CD1c-positive myeloid dendritic cell (primary cell): ENCODE measurements at regions not wholly inside any gene's neighbourhood (a gene's known extent, or its start where the extent isn't known, plus 50 kb on each side); places are given as distances from the start of the nearest gene placed in this dataset.

Experiments
- DNase-seq: peaks from one replicate; pipeline ENCODE4 v3.0.0-alpha.2; 2016; ENCODE audit errors: extremely low spot score

GRCh38 chr4:54359919-54360650 is 131.0 kb downstream of the PDGFRA start:
- no peak for DNase-seq

- no peak for DNase-seq
Measured at GRCh38 chr4:54363037-54363436, 133.9 kb downstream of the PDGFRA start.

- DNase-seq = no peak
Measured at GRCh38 chr4:54365691-54366090, 136.6 kb downstream of the PDGFRA start.

GRCh38 chr4:54367059-54367458 is 138.0 kb downstream of the PDGFRA start:
- DNase-seq = no peak

GRCh38 chr4:54368281-54369265 is 139.5 kb downstream of the PDGFRA start:
- no peak for DNase-seq

DNA sequence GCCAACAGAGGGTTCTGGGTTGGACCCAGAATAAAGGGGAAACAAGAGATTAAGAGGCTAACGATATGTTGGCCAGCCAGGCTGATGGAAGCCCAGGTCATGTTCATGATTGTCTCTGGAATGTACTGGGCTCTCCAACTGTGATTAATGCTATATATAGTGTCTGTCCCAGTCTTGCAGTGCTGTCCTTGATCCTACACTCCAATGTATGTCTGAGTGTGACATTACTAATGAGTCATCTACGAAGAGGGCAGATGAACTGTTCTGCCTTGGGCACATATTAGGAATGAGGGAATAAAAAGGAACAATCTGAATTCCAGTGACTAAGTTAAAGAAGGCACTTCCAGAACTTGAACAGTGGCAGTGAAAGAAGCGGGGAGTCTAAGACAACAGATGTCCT is 142.1 kb downstream of the PDGFRA start:
- DNase-seq = no peak

DNA sequence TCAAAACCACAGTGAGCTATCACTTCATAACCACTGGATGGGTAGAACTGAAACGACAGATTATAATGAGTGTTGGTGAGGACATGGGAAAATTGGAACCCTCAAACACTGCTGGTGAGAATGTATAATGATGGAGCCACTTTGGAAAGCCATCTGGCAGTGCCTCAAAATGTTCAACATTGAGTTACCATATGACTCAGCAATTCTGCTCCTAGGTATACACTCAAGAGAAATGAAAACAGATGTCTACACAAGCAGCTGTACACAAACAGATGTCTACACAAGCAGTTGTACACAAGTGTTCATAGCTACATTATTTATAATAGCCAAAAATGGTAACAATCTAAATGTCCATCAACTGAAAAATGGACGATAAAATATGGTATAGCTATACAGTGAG is 143.9 kb downstream of the PDGFRA start:
- DNase-seq = no peak

GRCh38 chr4:54373718-54374210 is 144.7 kb downstream of the PDGFRA start:
- no peak for DNase-seq

DNA sequence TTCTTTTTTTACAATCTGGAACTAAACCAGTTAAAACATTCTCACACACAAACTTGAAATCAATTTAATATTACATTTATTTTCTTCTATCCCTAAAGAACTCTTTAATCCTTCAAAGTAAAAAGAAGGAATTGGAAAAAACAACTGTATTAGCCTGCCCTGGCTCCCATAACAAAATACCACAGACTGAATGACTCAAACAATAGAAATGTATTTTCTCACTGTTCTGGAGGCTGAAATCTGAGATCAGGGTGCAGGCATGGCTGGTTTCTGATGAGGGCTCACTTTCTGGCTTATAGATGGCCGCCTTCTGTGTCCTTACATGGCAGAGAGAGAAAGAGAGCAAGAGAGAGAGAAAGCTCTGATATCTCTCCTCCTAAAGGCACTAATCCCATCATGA is 149.4 kb downstream of the PDGFRA start:
- no peak for DNase-seq

DNA sequence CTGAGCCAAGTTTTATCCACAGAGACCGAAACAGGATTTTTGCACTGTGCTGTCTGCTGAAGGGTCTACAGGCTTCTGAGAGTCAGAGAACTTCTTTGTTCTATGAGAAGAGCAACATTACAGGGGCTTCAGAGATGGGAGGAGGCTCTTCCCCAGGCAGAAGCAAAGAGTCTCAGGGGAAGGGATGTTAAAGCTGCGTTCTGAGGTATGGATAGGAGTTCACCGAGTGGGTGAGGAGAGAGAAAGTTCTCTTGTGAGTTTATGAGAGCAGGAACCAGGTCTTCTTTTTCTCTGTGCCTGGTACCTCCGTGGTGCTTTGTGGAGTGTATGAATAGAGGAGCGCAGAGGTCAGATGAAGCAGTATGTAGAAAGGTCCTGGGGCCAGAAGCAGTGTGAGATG is 155.1 kb downstream of the PDGFRA start:
- no peak for DNase-seq

DNA sequence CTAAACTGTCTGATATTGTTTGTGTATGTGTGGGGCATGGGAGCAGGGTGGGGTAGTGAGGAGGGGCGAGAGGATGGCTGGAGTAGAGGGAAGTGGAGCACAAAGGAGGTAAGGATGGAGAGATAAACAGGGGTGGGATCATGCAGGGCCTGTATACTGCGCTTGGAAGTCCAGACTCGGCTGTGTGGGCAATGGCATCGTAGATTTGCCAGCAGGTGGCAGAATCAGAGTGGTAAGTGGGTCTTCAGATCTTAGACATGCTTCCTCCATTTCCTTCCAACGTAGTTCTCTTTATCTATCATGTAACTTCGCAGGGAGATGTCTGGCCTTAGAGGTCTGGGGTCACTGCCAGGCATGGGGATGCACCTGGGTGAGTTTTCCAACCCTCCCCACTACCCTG is 155.5 kb downstream of the PDGFRA start:
- DNase-seq = peak; percentile 17

DNA sequence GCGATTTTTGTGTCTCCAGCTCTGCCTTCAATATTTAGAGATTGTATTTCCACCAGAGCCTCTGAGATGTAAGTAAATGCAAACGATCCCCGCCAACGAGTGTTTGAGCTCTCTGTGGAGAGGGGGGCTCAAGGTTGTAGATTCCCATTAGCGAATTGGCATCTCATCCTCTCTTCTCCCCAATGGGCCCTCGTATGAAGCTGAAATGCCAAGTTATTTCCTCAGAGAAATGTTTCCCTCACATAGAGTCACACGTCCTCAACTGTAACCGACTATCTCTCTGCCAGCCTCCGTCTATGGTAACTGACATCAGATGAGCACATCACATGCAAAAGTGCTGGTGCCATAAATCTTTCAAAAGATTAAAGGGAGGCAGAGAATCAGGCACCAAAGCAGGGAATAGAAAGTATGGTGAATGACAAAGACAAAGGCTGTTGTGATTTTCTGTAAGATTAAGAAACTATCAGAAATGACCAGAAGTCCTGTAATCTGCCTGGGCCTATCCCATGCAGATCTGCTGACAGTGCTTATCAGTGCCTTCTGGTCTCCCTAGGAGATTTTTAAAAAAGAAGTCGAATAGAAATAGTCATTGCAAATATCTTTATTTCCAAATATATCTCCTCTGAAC is 157.1 kb downstream of the PDGFRA start:
- DNase-seq = no peak

DNA sequence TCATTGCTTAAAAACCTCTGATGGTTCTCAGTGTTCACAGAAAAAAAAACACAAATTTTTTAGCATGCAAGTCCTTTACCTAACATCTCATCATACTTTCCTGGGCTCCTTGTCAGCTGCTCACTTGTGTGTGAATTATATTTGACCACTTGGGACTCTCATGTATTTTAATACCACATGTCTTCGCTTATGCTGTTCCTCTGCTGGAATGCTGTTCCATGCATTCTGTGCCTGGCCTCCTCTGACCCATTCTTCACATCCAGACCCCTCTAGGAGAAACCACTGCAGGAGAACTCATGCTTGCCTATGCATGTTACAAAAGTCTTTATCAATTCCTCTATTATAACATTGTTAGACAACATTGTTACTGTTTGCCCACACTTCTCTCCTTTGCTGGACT is 157.6 kb downstream of the PDGFRA start:
- DNase-seq = no peak

DNA sequence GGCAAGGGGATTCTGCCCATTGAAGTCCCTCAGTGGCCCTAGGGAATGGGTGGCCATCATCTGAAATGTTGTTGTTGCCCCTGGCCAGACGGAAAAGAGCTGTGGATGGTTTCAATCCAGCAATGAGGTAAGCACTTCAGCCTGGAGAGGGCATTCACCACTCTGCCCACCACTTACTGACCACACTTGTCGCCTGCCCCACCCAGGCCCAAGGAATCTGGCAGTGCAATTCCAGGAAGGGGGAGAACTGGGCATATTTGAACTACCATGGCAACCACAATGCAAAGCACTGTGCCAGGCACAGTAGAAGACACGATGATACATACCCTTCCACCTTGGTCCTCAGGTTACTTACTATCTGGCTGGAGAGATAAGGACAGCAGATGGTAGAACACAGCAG is 161.6 kb downstream of the PDGFRA start:
- DNase-seq = no peak

DNA sequence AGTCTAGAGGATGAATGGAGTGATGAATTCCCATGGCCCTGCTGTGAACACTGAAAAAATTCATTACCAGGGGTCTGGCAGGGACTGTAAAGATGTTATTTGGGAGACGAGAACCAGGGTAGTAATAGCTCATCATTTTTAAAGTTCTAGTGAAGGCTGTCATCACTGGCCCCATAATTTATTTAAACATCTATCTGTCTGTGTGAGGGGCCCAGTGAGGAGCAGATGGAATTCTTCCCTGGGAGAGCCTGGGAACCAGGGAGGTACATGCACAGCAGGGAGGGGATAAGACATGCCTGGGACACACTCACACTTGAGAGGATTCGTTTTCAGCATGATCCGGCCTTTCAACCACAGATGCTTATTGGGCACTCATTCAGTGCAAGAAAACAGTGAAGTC is 162.0 kb downstream of the PDGFRA start:
- no peak for DNase-seq

- no peak for DNase-seq
Measured at GRCh38 chr4:54392479-54392878, 163.4 kb downstream of the PDGFRA start.

- DNase-seq = no peak
Measured at GRCh38 chr4:54393243-54393642, 164.2 kb downstream of the PDGFRA start.

- DNase-seq = no peak
Measured at GRCh38 chr4:54395013-54395527, 166.0 kb downstream of the PDGFRA start.

- no peak for DNase-seq
Measured at GRCh38 chr4:54400188-54400587, 171.1 kb downstream of the PDGFRA start.

GRCh38 chr4:54400802-54401201 is 171.7 kb downstream of the PDGFRA start:
- DNase-seq = no peak

- DNase-seq = no peak
Measured at GRCh38 chr4:54402880-54403480, 173.9 kb downstream of the PDGFRA start.
